Left renal pelvis (tissue), 4 donors: ENCODE measurements at regions not wholly inside any gene's neighbourhood (a gene's known extent, or its start where the extent isn't known, plus 50 kb on each side); places are given as distances from the start of the nearest gene placed in this dataset.

Source experiments
- DNase-seq, 4 donors: peaks; one replicate each; pipeline ENCODE4 v3.0.0-alpha.2; 2013; ENCODE audit warnings: low read depth in 4 of 4, low spot score in 3 of 4

DNA sequence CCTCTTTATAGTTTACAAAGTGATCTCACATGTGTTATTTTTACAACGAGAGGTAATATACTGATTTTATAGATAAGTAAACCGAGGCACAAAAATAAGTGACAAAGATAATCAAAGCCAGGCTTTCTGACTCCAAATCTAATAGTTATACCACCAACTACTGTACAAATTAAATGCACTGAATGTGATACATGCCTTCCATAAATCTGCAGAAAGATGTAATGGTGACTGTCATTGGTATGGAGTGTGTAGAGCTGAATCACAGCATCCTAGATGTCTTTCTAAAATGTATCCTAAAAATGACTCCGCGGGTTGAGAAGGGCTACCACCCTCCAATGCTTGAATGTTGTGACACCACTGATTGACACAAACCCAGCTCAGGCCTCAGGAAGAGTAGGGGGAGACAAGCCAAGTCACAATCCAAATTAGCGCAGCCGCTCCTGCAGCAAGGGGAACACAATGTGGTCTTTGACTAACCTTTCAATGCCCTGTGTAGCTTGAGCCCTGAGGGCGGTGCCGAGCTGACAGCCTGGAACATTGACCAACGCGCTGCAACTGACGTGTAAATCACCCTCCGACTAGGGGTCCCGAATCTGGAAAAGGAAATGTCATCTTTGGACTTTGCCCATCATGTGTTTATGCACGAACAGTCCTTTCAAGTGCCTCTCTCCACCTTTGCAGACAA, 136.8 kb downstream of the OLIG3 start:
- no peak for DNase-seq

DNA sequence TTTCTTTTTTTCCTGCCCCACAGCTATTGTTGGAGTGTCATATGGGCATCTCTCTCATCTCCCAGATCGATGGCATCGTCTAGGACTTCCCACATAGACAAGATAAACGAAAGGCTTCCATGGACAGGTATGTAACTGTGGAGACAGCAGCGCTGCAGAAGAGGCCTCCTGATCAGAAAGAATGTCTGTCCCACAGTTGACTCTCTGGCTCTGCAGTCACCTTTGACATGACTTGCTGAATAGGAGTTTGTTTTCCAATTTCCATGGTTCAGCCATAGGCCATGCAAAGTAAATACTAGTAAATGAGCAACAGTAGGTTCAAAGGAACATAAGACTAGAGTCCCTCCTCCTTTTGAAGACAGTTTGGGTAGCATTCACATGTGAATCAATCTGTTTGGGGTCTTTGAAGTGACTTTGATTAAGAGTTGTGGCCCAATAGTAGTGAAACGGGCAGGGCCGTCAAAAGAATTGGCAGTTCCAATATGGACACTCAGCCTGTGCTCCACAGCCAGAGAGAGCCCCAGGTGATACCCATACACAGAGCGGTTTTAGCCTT, 134.7 kb upstream of the IFNGR1 start:
- DNase-seq: no peak

DNA sequence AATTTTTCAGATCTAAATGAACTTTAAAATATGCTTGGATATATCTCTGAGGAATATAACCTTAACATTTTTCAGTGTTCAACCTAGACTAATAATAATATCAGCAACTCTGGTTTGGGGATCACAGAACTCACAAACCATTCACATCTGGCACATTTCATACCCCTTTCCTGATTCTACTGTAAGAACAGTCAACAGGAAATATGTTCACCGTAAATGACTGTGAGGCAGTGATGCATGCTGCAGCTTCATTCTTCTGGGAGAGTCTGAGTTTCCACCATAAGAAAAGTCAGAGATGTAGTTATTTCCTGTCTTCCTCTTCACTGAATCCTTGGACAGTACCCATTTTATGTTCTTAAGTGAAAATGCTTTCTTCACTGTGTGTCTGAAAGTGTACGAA, 134.2 kb upstream of the IFNGR1 start:
- no peak for DNase-seq

DNA sequence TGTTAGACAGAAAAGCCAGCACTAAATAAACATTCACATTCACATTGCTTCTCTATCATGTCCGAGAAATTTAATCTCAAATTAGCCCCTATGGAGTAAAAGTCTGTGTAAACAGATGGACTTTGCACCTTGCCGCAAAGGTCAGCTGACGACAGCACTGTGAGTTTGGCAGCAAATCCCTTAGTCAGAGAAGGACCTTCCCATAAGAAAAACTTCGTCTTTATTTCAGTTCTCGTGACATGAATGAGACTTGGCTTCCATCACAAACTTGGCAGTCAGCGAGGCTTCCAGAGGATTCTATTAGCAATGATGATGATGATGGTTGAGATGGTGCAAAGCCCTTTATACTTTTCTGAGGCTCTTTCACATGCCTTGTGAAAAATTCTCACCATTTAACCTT, 133.7 kb upstream of the IFNGR1 start:
- no peak for DNase-seq

DNA sequence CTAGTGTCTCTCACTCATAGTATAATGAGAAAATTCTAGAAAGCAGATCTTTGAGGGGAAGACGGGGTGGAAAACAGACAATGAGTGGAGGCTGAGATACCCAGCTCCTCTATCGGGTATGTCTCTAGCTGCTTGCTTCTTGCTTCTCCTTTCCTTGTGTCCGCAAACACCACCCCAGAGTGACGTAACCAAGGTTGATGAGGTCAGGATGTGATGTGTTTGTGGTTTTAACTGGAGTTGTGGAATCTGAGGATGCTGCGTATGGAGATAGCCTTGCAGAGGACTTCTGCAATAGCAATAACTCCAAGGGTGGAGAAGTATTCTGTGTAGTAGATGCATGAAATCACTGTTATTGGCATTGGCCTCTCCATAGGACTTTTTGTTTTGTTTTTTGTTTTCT, 132.7 kb upstream of the IFNGR1 start:
- DNase-seq: no peak

DNA sequence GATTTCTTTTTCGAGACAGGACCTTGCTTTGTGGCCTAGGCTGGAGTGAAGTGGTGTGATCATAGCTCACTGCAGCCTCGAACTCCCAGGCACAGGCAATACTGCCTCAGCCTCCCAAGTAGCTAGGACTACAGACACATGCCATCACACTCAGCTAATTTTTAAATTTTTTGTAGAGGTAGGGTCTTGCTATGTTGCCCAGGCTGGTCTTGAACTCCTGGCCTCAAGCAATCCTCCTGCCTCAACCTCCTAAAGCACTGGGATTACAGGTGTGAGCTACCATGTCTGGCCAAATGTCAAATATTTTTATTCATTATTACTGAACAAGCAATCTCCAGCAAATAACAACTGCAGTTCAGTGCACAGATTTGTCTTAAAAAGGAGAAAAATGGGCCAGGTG, 131.7 kb upstream of the IFNGR1 start:
- DNase-seq: no peak

DNA sequence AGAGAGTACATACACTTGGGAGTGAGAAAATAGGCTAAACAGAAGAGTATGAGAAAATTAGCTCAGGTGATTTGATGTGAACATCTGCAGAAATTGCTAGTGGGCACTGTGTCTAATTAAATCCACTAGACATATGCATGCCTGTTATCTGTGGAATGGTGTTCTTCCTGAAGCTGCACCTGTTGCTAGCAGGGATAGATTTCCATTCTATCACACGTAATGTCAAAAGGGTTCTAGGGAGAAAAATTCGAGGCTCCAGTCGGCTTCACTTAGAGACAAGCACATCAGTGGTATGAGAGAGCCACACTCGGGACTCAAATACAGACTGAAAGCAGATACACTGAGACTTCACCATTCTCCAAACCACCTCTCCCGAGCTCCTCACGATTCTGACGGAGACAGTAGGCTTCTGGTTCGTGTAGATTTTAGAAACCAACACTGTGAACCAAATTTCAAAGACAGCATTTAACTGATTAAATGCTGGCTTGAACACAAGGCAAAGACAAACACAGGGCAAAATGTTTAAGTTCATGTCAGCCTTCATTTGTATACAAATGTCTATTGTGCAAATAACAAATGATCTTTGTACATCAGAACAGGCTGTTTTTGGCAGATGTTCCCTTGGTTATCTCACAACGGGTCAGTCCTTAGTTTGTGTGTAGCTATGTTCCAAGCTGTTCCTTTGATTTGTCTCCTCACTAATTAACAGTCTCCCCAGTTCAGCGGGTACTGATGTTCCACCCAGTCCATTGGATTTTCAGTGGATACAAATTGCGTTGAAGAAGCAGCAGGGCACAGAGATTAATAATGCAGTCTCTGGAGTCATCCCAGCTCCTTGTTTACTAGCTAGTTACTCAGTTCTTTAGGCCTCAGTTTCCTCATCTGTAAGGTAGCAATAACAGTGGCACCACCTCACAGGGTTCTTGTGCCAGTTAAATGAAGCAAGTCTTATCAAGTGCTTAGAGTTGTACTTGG, 131.0 kb upstream of the IFNGR1 start:
- DNase-seq: no peak

DNA sequence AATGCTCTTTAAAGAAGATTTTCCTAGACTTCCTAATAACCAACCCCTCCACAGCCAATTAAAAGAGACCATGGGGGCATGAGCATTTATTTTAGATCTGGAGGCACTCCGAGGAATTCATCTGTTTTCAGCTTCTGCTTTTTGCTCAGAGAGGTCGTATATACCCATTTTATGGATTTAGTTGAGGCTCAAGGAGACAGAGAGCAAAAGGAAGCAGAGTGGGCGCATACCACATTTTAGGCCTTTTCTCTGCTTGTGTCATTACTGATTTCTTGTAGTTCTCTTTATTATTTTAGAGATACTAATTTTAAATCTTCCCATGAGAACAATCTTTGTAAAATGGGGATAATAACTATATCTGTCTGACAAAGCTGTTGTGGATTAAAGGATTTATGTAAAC, 129.6 kb upstream of the IFNGR1 start:
- no peak for DNase-seq

DNA sequence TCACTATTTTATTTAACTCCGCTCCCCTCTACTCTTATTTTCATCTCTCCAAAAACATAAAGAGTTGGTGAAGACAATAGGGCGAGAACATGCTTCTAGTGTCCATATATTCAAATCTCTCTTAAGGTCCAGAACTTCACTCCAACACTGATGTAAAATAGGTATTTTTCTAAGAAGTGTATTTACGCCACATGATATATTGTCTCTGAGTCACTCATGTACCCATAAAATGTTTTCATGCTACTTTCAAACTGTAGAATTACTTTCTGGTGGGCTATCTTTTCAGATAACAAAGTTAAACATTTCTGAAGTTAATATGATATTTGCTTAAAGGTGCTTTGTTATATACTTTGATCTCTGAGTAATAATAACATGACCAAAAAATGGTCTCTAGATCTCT, 124.1 kb upstream of the IFNGR1 start:
- no peak for DNase-seq

DNA sequence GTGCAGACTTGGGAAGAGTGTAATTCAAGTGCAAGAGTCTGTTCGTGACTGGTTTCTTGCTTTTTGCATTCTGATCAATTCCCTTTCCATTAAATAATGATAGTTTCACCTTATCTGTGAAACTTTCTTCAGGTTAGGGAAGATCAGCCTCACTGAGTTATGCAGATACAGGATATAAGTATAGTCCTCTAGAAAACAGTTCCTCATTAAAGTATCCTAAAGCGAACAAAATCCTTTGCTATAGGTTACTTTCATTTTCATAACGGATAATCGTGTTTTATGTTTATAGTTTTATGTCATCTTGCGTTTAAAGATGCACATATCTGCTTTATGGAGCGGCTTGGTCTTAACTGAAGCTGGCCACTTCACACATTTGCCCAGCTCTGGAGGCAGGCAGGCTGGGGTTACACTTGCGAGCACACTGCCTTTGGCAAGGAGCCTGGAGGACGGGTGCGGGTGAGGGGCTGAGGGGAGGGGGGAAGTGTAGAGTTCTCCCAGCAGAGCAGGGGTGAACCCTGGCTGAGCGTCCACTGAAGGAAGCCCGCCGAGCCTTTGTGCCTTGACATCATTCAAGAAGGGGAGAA, 123.5 kb upstream of the IFNGR1 start:
- no peak for DNase-seq

DNA sequence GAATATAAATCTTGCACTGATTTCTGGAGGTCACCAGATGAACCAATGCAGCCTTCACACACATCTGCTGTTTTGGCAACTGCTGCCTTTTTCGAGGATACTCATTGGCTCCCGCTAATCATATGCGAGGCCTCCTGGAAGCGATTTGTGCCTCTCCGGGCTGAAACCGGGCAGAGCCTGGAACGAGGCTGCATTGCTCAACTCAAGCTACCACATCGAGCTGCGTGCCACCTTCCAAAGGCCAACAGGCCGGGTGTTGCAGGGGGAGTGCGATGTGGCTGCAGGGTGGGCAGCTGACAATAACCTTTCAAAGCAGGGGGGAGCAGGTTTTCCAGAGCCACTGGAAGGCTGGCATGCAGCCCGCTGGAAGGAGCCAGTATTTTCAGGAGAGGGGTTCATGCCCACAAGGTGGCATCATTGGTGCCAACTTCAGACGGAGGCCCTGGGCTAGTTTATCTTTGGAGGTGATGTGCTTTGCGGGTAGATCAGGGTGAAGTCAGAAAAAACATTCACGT, 122.6 kb upstream of the IFNGR1 start:
- DNase-seq: no peak

DNA sequence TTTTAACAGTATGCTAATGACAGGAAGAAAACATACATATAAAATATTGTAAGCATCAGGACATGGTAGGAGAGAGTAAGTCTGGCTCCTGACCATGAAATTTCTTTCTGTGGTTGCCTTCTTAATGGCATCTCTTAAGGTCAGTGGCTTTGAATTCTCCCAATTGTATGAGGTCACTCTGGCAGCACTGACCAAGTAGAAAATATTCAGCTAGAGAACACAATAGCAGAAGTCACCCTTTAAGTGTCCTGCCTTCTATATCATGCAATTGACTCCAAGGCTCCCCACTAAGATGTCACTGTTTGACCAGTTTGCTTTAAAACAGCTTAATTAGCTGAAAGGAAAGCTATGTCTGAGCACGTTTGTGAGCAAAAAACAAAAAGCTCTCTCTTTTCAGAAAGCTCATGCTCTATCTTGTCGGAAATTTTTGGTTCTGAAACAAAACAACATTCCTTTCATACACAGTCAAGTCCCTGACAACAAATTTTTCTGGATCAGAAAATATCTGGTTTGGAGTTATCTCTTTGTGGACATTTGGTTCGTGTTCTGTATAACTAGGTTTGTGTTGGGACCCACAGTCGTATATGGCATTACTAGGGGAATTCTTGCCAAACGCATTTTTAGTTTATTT, 120.9 kb upstream of the IFNGR1 start:
- no peak for DNase-seq

DNA sequence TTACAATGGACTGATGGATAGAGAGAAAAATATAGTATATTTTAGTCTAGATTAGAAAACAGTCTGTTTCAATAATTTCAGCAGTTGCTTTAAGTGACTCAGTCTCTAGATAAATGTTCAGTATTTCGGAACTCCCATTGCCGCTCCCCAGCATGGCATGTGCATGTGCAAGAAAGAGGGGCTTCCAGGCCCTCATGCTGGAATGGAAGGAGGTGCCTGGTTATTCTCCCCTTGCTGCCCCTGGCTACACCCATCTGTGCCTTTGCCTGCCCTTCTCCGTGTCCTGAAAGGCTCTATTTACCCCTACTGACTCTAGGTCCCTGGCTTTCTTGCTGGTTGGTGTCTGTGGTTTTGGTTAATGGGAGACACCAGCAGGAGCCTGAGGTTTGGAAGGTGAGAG, 115.7 kb upstream of the IFNGR1 start:
- no peak for DNase-seq

DNA sequence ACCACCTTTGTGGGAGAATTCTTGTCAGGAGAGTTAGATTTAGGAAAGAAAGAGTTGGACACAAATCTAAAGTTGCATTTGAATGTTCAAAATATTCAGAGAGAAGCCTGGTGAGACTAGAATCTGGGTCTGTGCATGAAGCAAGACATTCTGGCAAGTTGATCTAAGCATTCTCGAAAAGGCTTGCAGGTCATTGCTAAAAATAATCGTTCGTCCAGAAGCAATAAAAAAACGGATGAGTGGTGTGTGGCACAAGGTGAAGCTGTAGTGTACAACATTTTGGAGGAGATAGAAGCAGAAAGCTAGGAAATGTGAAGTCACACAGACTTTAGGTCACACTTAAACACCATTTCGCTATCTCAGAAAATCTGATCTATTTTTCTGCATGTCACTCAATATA, 114.9 kb upstream of the IFNGR1 start:
- DNase-seq: no peak

DNA sequence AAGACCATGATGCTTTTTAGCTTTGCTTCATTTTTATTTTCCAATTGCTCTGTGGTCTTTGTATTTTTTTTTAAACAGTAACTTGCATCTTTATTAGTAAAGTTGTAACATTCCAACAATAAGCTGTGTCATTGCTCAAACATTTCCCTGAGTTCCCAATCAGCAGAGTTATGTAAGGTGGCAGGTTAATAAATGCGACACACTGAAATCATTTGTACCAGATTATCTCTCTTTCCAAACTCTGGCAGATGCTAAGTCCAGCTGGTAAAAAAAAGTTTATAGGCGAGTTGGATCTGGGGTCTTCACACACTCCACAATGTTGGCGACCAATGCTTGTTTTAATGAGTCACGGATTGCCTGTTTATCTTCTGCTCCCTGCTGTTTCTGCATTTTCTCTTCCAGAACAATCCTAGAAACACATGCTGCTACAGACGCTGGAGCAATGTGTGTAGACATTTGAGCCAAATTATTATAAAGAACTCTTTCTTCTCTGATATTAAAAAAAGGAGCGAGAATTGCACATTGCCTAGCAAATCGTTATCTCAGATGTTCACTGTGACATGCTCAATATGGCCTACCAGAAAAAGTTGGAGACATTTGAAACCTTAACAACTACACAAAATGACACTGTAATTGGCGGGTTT, 113.6 kb upstream of the IFNGR1 start:
- DNase-seq: no peak

DNA sequence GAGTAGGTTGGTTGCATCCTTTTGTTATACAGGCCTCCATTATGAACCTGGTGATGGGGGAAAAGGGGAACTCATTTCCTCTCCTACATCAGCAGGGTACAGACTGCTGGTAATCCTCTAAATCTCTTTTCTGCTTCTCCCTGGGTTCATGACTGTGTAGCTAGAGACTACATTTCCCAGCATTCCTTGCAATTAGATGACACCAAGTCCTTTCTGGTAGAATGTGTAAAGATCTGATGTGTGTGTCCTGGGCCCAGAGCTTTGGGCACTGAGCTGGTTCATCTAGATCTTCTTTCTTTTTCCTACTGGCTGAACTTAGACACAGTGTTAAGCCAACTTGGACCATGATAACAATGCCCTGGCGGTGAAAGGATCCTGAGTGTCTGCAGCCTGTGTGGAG, 104.7 kb upstream of the IFNGR1 start:
- no peak for DNase-seq

DNA sequence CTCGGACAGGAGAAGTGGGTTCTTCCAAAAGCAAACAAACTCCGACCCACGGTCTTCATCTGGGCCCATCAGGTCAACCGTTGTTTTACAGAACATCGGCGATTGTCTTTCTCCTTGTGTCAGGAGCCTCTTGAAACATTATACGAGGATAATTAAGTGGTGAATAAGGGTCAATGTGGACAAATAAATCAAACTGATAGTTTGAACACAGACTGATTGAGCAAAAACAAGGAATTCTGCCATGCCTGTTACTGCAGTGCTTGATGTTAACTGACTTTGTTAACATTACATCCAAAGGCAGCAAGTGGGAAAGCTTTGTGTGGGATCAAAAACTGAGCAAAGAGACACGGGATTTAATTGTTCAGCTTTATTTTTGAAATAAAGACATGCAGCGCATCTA, 101.1 kb upstream of the IFNGR1 start:
- peak in 1 of 4 donors; percentile 45 for DNase-seq

DNA sequence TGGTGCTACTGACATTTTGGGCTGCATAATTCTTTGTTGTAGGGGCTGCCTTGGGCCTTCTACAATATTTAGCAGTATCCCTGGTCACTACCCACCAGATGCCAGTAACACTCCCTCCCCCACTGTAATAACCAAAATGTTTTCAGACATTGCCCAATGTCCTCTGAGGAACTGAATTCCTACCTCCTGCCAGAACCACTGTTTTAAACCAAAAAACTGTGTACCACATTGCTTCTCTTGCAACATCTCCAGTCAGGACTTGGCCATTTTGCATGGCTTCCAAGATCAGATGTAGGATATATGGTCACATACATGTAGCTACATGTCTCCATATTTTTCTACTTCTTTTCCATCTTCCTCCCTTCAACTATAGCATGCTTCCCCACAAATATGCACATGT, 97.4 kb upstream of the IFNGR1 start:
- DNase-seq: no peak

DNA sequence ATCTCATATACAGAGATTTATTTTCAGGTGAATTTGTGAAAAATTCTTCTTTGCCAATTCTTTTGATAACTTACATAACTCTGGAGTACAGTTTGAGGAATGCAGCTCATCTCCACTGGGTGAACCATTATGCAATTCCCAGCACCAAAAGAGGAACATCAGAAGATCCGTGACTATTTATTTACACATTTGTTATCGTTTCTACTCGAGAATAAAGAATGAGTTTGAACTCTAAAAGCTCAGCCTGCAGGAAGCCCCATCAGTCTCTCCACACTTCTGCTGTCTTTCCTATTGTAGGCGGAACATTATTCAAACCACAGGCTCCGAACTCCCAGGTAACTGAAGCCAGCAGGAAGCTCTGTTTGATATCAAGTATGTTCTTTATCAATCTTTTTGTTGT, 95.9 kb upstream of the IFNGR1 start:
- no peak for DNase-seq
